Kidney epithelial cell (primary cell): ENCODE measurements at regions not wholly inside any gene's neighbourhood (a gene's known extent, or its start where the extent isn't known, plus 50 kb on each side); places are given as distances from the start of the nearest gene placed in this dataset.

ENCODE experiments used
- DNase-seq: peaks from one replicate; pipeline ENCODE4 v3.0.0-alpha.2; 2010; ENCODE audit warnings: low read depth
- H3K27me3 ChIP-seq: 2 replicates; pipeline ENCODE4 v1.6.0; 2011; ENCODE audit warnings: low read length; ENCODE audit not compliant: control insufficient read depth, insufficient read depth
- H3K36me3 ChIP-seq: 2 replicates; pipeline ENCODE4 v1.5.1; 2011; ENCODE audit warnings: low read length; ENCODE audit not compliant: control insufficient read depth, insufficient read depth
- H3K4me3 ChIP-seq: 2 replicates; pipeline ENCODE4 v1.5.1; 2011; ENCODE audit warnings: low read depth, mild to moderate bottlenecking, control low read depth, low read length
- TF ChIP-seq, protein P1 (sequence below): IDR thresholded peaks from 2 replicates; pipeline ENCODE4 v1.5.1; 2011; ENCODE audit warnings: mild to moderate bottlenecking, moderate library complexity, low read length, control low read depth, inconsistent platforms; ENCODE audit not compliant: insufficient read depth, poor library complexity, severe bottlenecking

- no peak overlapping the region for H3K4me3 ChIP-seq
- TF ChIP-seq, protein P1, sequence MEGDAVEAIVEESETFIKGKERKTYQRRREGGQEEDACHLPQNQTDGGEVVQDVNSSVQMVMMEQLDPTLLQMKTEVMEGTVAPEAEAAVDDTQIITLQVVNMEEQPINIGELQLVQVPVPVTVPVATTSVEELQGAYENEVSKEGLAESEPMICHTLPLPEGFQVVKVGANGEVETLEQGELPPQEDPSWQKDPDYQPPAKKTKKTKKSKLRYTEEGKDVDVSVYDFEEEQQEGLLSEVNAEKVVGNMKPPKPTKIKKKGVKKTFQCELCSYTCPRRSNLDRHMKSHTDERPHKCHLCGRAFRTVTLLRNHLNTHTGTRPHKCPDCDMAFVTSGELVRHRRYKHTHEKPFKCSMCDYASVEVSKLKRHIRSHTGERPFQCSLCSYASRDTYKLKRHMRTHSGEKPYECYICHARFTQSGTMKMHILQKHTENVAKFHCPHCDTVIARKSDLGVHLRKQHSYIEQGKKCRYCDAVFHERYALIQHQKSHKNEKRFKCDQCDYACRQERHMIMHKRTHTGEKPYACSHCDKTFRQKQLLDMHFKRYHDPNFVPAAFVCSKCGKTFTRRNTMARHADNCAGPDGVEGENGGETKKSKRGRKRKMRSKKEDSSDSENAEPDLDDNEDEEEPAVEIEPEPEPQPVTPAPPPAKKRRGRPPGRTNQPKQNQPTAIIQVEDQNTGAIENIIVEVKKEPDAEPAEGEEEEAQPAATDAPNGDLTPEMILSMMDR, result no peak
- H3K36me3 ChIP-seq, result no peaks in the 10 kb centered on the region
- H3K27me3 ChIP-seq, result no peaks in the 10 kb centered on the region
- DNase-seq, result no peak
Measured at GRCh38 chr1:61604684-61605083, 120.3 kb downstream of the TM2D1 start.

DNA sequence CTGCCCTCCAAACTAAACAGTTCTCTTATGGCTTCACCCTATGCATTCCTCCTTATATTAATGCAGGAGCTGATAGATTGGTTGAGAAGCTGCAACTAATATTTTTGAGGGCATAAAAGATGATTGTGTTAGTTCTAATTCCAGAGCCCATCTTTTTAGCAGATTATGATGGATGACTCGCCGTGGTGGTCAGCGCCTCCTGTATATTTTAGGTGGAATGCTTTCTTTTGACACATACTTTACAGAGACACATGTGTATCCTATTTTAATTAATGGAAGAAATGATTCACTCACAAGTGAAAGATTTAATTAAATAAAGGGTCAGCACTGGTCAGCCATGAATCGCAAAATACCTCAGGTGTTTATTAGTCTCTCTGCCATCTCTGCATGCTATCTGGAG, 120.7 kb downstream of the TM2D1 start:
- H3K4me3 ChIP-seq, result no peak overlapping the region
- H3K27me3 ChIP-seq, result no peaks in the 10 kb centered on the region
- no peaks in the 10 kb centered on the region for H3K36me3 ChIP-seq
- TF ChIP-seq, protein P1, result no peak
- DNase-seq, result no peak

- Histone ChIP-seq H3K27me3 (no peaks in the 10 kb centered on the region), H3K4me3 (no peak overlapping the region), H3K36me3 (no peaks in the 10 kb centered on the region)
- TF ChIP-seq, protein P1, result no peak
- no peak for DNase-seq
Measured at GRCh38 chr1:61602663-61603062, 122.3 kb downstream of the TM2D1 start.

DNA sequence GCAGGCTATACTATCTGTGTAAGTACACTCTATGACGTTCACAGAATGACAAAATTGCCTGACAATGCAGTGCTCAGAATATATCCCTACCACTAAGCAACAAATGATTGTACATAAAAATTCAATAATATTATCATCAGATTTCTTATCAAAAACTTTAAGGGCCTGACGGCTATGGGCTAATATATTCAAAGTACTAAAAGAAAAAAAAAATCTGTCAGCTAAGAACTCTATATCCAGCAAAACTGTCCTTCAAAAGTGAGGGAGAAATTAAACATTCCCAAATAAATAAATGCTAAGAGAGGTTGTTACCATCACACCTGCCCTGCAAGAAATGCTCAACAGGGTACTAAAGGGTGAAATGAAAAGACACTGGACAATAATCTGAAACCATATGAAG, 127.3 kb downstream of the TM2D1 start:
- TF ChIP-seq, protein P1, result no peak
- no peak for DNase-seq
- no peak overlapping the region for H3K4me3 ChIP-seq
- H3K36me3 ChIP-seq, result no peaks in the 10 kb centered on the region
- no peaks in the 10 kb centered on the region for H3K27me3 ChIP-seq

GRCh38 chr1:61593331-61593730, 131.6 kb downstream of the TM2D1 start:
- Histone ChIP-seq H3K4me3 (no peak overlapping the region), H3K27me3 (no peaks in the 10 kb centered on the region), H3K36me3 (no peaks in the 10 kb centered on the region)
- TF ChIP-seq, protein P1, result no peak
- no peak for DNase-seq

DNA sequence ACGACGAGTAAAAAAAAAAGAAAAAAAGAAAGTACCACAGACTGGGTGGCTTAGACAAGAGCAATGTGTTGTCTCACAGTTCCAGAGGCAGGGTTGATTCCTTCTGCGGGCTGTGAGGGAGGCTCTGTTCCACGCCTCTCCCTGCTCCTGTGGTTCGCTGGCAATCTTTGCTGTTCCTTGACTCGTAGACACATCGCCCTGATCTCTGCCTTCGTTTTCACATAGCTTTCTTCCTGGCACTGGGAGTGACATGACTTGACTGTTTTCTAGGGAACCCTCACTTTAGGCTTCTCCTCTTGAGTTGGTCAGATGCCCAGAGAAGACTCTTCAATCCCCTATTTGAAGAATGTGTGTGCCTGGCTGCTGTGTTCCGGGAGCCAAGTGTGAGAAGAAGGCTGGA, 133.6 kb downstream of the TM2D1 start:
- TF ChIP-seq, protein P1, result no peak
- H3K4me3 ChIP-seq, result no peak overlapping the region
- no peaks in the 10 kb centered on the region for H3K27me3 ChIP-seq
- DNase-seq, result no peak
- H3K36me3 ChIP-seq, result no peaks in the 10 kb centered on the region
